ENCODE measurements at regions not wholly inside any gene's neighbourhood (a gene's known extent, or its start where the extent isn't known, plus 50 kb on each side); places are given as distances from the start of the nearest gene placed in this dataset.

DNA sequence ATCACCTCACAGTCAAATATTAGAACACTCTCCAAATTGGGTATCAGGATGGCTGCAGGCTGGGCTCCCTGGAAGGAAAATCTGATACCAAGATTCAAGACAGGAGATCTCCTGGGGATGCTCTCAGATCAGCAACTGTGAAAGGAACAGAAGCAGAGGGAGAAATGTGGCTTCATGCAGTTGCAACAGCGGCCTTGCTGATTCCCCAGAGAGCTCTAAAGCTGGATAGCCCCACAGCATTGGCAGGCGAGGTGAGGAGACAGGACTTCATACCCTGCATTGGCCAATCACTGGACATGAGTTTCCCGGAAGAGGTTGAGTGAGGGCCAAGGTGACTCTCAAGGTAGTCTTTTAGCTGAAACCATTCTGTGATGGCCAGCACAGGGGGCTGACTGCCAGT is 190.6 kb downstream of the PTPN20 start:
- TF ChIP-seq, protein P1, sequence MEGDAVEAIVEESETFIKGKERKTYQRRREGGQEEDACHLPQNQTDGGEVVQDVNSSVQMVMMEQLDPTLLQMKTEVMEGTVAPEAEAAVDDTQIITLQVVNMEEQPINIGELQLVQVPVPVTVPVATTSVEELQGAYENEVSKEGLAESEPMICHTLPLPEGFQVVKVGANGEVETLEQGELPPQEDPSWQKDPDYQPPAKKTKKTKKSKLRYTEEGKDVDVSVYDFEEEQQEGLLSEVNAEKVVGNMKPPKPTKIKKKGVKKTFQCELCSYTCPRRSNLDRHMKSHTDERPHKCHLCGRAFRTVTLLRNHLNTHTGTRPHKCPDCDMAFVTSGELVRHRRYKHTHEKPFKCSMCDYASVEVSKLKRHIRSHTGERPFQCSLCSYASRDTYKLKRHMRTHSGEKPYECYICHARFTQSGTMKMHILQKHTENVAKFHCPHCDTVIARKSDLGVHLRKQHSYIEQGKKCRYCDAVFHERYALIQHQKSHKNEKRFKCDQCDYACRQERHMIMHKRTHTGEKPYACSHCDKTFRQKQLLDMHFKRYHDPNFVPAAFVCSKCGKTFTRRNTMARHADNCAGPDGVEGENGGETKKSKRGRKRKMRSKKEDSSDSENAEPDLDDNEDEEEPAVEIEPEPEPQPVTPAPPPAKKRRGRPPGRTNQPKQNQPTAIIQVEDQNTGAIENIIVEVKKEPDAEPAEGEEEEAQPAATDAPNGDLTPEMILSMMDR (IDR thresholded peaks at IDR 0.05), result no peak
- no peak for TF ChIP-seq POLR2A (IDR thresholded peaks at IDR 0.05)

Data from lower leg skin (tissue), 3 donors.